ENCODE measurements at regions not wholly inside any gene's neighbourhood (a gene's known extent, or its start where the extent isn't known, plus 50 kb on each side); places are given as distances from the start of the nearest gene placed in this dataset.
"Not testable (repeated sequence)": the region's sequence is repeated elsewhere in the genome, so short reads cannot be mapped to it uniquely, and the experiment has no call there.

GRCh38 chr15:79562403-79562815 is 130.3 kb downstream of the MINAR1 start:
- H3K36me3 ChIP-seq (ENCODE audit: insufficient read depth, insufficient read length, low read length), result no peaks in the 10 kb centered on the region
- DNase-seq (ENCODE audit: low read depth, low spot score), result no peak

GRCh38 chr15:79562899-79563298 is 130.8 kb downstream of the MINAR1 start:
- Histone ChIP-seq H3K9me3 (ENCODE audit: insufficient read depth, low read length) (peaks cover 4% of the 10 kb centered on the region; the same call in 1 of the 2 replicates), H3K4me1 (ENCODE audit: insufficient read depth, insufficient read length) (no peaks in the 10 kb centered on the region), H3K36me3 (ENCODE audit: insufficient read depth, insufficient read length, low read length) (no peaks in the 10 kb centered on the region), H3K9ac (ENCODE audit: insufficient read length, low read depth) (no peak overlapping the region), H3K4me3 (ENCODE audit: insufficient read length, low read depth) (no peak overlapping the region), H3K27me3 (ENCODE audit: insufficient read depth, insufficient read length) (peaks cover 2% of the 10 kb centered on the region)
- TF ChIP-seq ZNF274 (IDR thresholded peaks at IDR 0.05; ENCODE audit: low read depth, low read length), result no peak
- no peak for TF ChIP-seq SUZ12 (IDR thresholded peaks at IDR 0.05; ENCODE audit: extremely low read depth, insufficient read depth, insufficient read length)
- no peak for TF ChIP-seq YY1 (IDR thresholded peaks at IDR 0.05; ENCODE audit: insufficient read depth, insufficient read length)
- no peak for DNase-seq (ENCODE audit: low read depth, low spot score)

More at GRCh38 chr15:79562403-79562815, 130.3 kb downstream of the MINAR1 start:
- Histone ChIP-seq H3K9ac (ENCODE audit: insufficient read length, low read depth) (no peak overlapping the region), H3K4me3 (ENCODE audit: insufficient read length, low read depth) (no peak overlapping the region), H3K27me3 (ENCODE audit: insufficient read depth, insufficient read length) (peaks cover 2% of the 10 kb centered on the region), H3K9me3 (ENCODE audit: insufficient read depth, low read length) (no peaks in the 10 kb centered on the region), H3K4me1 (ENCODE audit: insufficient read depth, insufficient read length) (no peaks in the 10 kb centered on the region)
- TF ChIP-seq YY1 (IDR thresholded peaks at IDR 0.05; ENCODE audit: insufficient read depth, insufficient read length), result no peak
- TF ChIP-seq SUZ12 (IDR thresholded peaks at IDR 0.05; ENCODE audit: extremely low read depth, insufficient read depth, insufficient read length), result no peak

DNA sequence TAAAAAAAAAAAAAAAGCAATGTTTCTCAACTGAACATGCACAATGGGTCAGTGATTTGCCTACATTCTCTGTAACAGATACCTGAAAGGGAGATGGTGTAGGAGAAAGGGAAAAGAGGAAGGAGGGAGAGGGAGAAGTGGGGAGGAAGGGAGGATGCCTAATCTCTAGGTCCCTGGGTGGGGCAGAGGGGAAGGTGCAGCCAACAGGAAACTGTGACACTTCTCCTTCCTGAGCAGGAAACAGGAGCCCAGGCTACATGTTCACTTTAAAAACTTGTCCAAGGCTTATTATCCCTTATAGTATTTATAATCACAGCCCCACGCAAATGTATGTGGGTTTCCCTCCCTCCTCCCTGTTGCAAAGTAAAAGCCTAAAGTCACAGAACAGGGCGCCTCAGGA is 137.9 kb downstream of the MINAR1 start:
- no peak for TF ChIP-seq YY1 (IDR thresholded peaks at IDR 0.05; ENCODE audit: insufficient read depth, insufficient read length)
- TF ChIP-seq ZNF274 (IDR thresholded peaks at IDR 0.05; ENCODE audit: low read depth, low read length), result no peak
- TF ChIP-seq SUZ12 (IDR thresholded peaks at IDR 0.05; ENCODE audit: extremely low read depth, insufficient read depth, insufficient read length), result no peak
- H3K9ac ChIP-seq (ENCODE audit: insufficient read length, low read depth), result no peak overlapping the region
- no peak overlapping the region for H3K4me3 ChIP-seq (ENCODE audit: insufficient read length, low read depth)
- H3K27me3 ChIP-seq (ENCODE audit: insufficient read depth, insufficient read length), result no peaks in the 10 kb centered on the region
- peaks cover 12% of the 10 kb centered on the region; the same call in 1 of the 2 replicates for H3K9me3 ChIP-seq (ENCODE audit: insufficient read depth, low read length)
- H3K4me1 ChIP-seq (ENCODE audit: insufficient read depth, insufficient read length), result no peaks in the 10 kb centered on the region
- no peak for DNase-seq (ENCODE audit: low read depth, low spot score)
- no peaks in the 10 kb centered on the region for H3K36me3 ChIP-seq (ENCODE audit: insufficient read depth, insufficient read length, low read length)

- Histone ChIP-seq H3K36me3 (ENCODE audit: insufficient read depth, insufficient read length, low read length) (no peaks in the 10 kb centered on the region), H3K9ac (ENCODE audit: insufficient read length, low read depth) (no peak overlapping the region), H3K27me3 (ENCODE audit: insufficient read depth, insufficient read length) (no peaks in the 10 kb centered on the region), H3K9me3 (ENCODE audit: insufficient read depth, low read length) (peaks cover 8% of the 10 kb centered on the region; the same call in 1 of the 2 replicates), H3K4me3 (ENCODE audit: insufficient read length, low read depth) (no peak overlapping the region), H3K4me1 (ENCODE audit: insufficient read depth, insufficient read length) (no peaks in the 10 kb centered on the region)
- DNase-seq (ENCODE audit: low read depth, low spot score), result no peak
- TF ChIP-seq YY1 (IDR thresholded peaks at IDR 0.05; ENCODE audit: insufficient read depth, insufficient read length), result no peak
Observed at GRCh38 chr15:79572691-79573404, 140.7 kb downstream of the MINAR1 start.

DNA sequence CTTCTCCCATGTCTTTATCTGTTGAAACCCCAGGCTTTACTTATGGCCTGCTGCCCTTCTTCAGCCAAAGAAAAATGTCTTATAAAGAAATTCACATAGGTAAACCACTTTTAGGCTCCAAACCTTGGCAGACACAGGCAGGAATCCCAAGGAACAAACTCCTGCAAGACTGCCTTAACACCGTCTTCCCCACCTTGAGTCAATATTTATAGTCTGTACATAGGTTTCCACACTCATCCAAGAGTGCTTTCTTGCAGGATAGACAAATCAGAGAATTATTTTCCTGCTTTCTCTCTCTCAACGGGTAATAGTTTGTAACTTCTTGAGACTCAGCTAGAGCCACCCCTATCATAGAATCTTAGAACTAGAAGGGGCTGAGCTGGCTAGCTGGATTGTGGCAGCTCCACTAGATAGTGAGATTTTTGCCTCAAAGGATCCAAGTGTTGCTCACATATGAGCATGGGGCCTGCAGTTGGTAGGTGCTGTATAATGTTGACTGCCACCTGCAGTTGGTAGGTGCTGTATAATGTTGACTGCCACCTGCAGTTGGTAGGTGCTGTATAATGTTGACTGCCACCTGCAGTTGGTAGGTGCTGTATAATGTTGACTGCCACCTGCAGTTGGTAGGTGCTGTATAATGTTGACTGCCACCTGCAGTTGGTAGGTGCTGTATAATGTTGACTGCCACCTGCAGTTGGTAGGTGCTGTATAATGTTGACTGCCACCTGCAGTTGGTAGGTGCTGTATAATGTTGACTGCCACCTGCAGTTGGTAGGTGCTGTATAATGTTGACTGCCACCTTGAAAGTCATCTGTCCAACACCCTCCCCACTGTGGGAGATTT is 142.5 kb downstream of the MINAR1 start:
- not testable (repeated sequence) for H3K36me3 ChIP-seq (ENCODE audit: insufficient read depth, insufficient read length, low read length); DNase-seq (ENCODE audit: low read depth, low spot score); H3K4me1 ChIP-seq (ENCODE audit: insufficient read depth, insufficient read length); H3K9me3 ChIP-seq (ENCODE audit: insufficient read depth, low read length); H3K27me3 ChIP-seq (ENCODE audit: insufficient read depth, insufficient read length); H3K4me3 ChIP-seq (ENCODE audit: insufficient read length, low read depth); H3K9ac ChIP-seq (ENCODE audit: insufficient read length, low read depth)

GRCh38 chr15:79582650-79583049 is 150.5 kb downstream of the MINAR1 start:
- Histone ChIP-seq H3K4me1 (ENCODE audit: insufficient read depth, insufficient read length) (no peaks in the 10 kb centered on the region), H3K27me3 (ENCODE audit: insufficient read depth, insufficient read length) (no peaks in the 10 kb centered on the region), H3K9me3 (ENCODE audit: insufficient read depth, low read length) (no peaks in the 10 kb centered on the region), H3K36me3 (ENCODE audit: insufficient read depth, insufficient read length, low read length) (no peaks in the 10 kb centered on the region), H3K4me3 (ENCODE audit: insufficient read length, low read depth) (no peak overlapping the region), H3K9ac (ENCODE audit: insufficient read length, low read depth) (no peak overlapping the region)
- TF ChIP-seq YY1 (IDR thresholded peaks at IDR 0.05; ENCODE audit: insufficient read depth, insufficient read length), result no peak
- TF ChIP-seq SUZ12 (IDR thresholded peaks at IDR 0.05; ENCODE audit: extremely low read depth, insufficient read depth, insufficient read length), result no peak
- TF ChIP-seq ZNF274 (IDR thresholded peaks at IDR 0.05; ENCODE audit: low read depth, low read length), result no peak
- no peak for DNase-seq (ENCODE audit: low read depth, low spot score)

GRCh38 chr15:79592126-79592525 is 160.0 kb downstream of the MINAR1 start:
- H3K9ac ChIP-seq (ENCODE audit: insufficient read length, low read depth), result no peak overlapping the region
- H3K36me3 ChIP-seq (ENCODE audit: insufficient read depth, insufficient read length, low read length), result no peaks in the 10 kb centered on the region
- H3K4me3 ChIP-seq (ENCODE audit: insufficient read length, low read depth), result no peak overlapping the region
- no peak for DNase-seq (ENCODE audit: low read depth, low spot score)
- no peaks in the 10 kb centered on the region for H3K4me1 ChIP-seq (ENCODE audit: insufficient read depth, insufficient read length)
- no peak for TF ChIP-seq SUZ12 (IDR thresholded peaks at IDR 0.05; ENCODE audit: extremely low read depth, insufficient read depth, insufficient read length)
- no peak for TF ChIP-seq YY1 (IDR thresholded peaks at IDR 0.05; ENCODE audit: insufficient read depth, insufficient read length)
- no peak for TF ChIP-seq ZNF274 (IDR thresholded peaks at IDR 0.05; ENCODE audit: low read depth, low read length)
- no peaks in the 10 kb centered on the region for H3K27me3 ChIP-seq (ENCODE audit: insufficient read depth, insufficient read length)
- no peaks in the 10 kb centered on the region for H3K9me3 ChIP-seq (ENCODE audit: insufficient read depth, low read length)
